ENCODE measurements at regions not wholly inside any gene's neighbourhood (a gene's known extent, or its start where the extent isn't known, plus 50 kb on each side); places are given as distances from the start of the nearest gene placed in this dataset.
A peak's percentile ranks its signal among the peaks of the same experiment; 100 is the strongest.
"Not testable (repeated sequence)": the region's sequence is repeated elsewhere in the genome, so short reads cannot be mapped to it uniquely, and the experiment has no call there.

- no peak for DNase-seq
Observed at GRCh38 chr6:2611092-2611491, 139.6 kb downstream of the MYLK4 start.

GRCh38 chr6:2608503-2608902, 142.2 kb downstream of the MYLK4 start:
- no peak for DNase-seq

DNA sequence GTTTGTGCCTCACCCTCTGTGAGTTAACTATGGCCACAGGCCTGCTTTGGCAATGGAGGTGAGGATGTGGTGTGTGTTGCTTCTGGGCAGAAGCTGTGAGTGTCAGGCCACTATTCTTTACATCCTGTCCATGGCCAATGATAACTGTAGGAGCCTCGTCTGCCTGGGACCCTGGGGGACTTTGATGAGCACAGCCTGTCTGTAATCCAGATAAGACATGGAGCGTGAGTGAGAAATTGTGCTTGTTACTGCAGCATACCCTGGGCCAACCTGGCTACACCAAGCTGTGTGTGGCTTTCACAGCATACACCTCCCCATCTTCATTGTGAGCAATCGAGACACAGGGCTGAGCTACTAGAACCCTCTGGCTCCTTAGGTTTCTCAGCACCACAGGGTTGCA, 150.4 kb downstream of the MYLK4 start:
- no peak for DNase-seq

DNA sequence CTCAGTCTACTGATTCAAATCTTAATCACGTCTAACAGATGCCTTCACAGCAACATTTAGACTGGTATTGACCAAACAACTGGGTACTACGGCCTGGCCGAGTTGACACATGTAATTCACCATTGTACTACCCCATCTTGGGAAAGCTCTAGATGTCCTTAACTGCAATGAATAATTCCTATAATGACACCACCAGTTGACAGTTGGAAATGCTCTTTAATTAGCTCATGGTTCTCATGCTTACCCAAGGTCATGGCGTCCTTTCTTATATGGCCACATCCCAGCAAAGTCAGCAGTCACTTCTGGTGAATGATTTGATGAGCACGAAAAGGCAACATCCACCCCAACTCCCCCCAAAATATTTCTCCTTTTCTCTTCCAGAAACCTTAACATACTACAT, 150.9 kb downstream of the MYLK4 start:
- DNase-seq = no peak

DNA sequence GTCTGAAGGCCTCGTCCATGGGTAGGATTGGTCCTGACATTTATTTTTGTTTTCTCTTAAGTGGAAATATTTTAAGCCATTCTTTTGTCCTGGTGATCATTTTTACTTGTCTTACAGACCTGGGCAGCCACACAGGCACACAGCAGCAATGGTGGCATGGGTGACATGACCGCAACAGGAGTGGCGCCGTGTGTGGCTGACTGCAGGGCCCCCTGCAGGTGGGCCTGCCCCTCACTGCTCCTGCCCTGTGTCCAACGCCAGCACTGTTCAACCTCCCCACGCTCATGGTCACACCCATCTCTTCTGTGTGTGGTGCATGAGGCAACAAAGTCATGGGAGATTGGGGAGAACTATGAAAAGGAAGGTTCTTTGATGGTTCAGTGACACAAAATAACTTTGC, 151.9 kb downstream of the MYLK4 start:
- no peak for DNase-seq

GRCh38 chr6:2597991-2598390, 152.7 kb downstream of the MYLK4 start:
- DNase-seq = no peak

GRCh38 chr6:2597457-2597856, 153.3 kb downstream of the MYLK4 start:
- not testable (repeated sequence) for DNase-seq

- no peak for DNase-seq
Observed at GRCh38 chr6:2596222-2596621, 154.5 kb downstream of the MYLK4 start.

- no peak for DNase-seq
Observed at GRCh38 chr6:2594868-2595267, 155.9 kb downstream of the MYLK4 start.

DNA sequence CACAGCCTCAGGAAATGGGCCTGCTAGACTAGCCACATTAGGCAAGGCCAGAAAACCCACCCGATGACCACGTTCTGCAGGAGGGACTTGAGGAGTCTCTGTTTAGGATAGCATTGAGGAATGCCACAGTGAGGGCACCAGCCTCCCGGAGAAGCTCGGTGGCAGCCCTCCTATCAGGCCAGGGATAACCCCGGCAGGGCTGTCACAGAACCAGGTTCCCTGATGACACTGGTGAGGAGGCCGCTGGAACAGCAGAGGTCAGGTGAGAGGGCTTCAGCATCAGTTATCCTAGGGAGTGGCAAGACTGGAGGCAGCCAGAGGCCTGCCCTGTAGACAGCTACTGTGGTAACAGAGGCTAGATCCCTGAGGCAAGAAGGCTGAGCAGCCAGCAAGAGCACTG, 157.6 kb downstream of the MYLK4 start:
- no peak for DNase-seq

DNA sequence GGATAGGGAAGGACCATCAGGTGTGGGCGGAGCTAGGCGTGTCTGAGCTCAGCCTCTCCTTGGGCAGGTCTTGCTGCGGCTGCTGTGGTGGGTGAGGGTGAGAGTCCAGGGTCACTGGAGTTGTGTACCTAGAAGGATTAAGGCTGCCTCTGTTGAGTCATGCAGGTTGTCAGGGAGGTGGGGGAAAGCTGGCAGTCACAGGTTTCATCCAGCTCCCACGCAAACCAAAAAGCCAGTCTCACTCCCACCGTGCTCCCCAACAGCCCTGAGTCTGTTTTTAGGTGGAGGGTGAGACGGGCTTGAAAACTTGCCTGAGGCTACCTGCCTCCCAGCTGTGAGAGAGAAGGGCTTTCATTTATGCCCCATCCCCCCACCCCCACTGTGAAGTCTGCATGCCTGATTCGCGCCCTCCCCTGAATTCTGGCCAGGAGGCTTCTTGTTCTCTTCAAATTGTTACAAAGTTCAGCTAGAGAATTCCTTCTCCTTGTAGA, 161.5 kb downstream of the MYLK4 start:
- DNase-seq = no peak

- DNase-seq = no peak
Observed at GRCh38 chr6:2583459-2583858, 167.3 kb downstream of the MYLK4 start.

DNA sequence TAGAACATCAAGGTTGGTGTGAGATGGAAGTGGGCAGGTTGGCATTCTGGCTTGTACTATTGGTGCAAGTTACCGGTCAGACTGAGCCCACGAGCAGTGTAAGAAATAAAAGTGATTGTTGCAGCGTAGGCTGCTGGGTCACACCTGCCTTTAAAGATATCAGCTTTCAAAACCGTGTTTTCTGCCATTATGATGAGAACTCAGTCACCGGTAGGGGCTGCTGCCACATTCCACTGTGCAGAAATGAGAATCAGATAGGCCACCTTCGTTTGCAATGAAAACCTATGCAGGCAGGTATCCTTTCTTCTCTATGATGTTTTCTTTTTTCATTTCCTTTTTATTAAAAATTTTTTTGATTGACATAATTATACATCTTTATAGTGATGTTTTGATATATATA, 168.5 kb downstream of the MYLK4 start:
- no peak for DNase-seq

GRCh38 chr6:2581611-2582010, 169.1 kb downstream of the MYLK4 start:
- no peak for DNase-seq

DNA sequence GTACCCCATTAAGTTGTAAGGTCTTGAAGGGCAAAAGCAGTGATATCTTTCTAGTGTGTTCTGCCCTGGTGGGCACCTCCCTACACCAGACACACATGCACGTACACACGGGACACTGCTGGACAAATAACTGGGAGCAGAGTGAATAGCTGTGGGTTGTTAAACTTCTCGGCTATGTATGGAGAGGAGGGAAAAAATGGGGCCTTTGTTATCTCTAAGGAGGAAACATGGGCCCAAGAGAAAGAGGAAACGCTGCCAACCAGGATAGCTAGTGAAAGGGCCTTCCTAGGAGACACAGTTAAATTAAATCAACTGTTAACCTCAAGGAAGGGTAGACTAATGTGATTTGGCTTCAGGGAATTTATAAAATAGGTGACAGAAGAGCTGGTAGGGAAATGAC, 169.7 kb downstream of the MYLK4 start:
- no peak for DNase-seq

DNA sequence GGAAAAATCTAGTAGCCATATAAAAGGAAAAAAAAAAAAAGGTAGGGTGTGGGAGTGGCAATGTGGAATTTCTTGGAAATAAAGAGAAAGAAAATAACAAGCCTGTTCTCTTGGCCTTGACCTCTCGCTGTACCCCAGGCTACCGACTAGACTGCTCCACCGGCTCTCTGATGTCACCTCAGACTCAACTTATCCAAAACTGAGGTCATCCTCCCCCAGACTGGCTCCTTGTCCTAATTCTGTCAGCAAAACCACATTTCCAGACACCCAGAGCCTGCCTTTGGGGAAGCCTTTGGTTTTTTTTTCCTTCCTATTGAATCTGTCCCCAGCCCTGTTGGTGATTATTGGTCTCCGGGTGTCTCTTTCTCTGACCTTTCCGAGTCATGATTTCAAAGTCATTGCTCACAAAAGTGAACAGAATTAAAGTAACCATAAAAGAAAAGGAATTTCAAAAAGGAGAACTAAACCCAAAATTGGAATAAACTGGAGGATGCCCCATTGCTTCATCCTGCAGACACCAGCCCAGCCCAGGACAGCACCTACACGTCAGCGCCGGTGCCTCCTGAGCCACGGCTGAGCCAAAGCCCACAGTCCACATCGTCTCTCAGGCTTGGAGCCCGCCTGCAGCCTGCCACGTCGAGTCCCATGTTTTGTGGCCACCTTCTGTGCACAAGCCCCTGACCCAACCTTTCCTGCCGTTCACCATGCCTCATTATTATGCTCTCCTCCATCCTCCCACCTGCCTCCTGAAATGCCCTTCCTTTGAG, 170.7 kb downstream of the MYLK4 start:
- DNase-seq = no peak

DNA sequence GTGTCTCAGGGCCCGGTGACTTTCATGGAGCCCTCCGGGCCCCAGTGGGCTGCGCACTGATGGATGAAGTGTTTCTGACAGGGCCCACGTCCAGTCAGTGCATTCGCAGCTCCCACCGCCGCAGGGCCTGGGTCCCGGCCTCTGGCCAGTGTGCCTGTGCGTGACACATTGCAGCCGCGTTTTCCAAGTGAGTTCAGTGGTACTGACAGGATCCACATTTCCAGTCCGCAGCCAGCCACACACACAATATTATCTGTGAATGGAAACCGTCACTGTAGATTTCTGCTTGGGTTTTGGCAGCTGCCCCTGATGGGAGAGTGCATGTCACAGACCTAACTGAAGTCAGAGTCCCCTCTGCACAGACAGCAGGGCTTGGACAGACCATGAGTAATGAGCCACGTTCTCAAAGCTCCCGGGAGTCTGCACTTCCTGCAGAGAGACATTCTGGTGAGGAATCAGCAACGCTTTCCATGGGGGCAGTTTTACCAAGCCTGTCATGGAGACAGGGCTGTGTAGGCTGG, 171.4 kb downstream of the MYLK4 start:
- no peak for DNase-seq

DNA sequence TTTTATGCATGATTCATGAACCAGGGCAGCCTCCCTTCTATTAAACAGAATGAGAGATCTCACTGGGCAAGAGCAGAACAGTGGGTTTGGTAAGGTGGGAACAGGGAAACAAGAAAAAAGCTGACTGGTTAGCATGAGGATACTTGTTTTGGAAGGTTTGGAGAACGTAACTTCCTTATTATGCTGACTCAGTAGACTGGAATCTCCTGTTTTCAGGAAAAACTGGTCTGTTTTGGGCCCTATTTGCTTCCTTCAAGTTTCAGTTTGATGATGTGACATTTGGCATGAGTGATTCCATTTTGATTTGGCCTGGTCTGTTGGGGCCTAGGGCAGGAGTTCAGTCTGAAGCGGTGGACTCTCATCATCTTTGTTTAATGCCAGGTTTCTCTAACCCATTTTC, 172.0 kb downstream of the MYLK4 start:
- no peak for DNase-seq

DNA sequence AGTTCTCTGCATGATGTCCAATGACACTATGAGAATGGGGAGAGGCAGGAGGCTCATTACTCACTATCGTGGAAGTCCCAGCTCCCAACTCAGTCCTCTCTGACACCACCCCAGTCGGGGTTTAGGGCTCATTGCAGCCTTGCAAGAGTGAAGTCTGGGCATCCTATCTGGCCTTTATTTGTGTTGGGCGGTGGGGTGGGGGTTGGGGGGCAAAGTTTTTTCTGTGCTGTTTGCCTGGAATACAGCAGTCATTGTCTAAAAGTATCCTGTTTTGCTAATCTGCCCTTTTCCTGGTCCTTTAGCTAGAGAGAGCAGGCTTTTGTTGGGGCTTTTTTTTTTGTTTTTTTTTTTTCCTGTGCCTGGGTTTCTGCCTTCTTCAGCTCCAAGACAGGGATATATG, 174.2 kb downstream of the MYLK4 start:
- DNase-seq = no peak

DNA sequence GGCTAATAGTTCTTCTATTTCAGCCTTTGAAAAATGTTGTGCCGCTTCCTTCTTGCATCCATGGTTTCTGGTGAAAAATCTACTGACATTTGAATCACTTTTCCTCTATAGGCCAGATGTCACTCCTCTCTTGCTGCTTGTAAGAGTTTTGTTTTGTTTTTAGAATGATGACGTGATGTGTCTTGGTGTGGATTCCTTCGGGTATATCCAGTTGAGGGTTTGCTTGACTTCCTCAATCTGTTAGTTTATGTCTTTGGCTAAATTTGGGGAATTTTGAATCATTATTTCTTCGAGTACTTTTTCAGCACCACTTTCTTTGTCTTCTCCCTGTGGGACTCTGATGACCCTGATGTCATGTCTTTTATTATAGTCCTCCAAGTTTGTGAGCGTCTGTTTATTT, 175.5 kb downstream of the MYLK4 start:
- no peak for DNase-seq

DNA sequence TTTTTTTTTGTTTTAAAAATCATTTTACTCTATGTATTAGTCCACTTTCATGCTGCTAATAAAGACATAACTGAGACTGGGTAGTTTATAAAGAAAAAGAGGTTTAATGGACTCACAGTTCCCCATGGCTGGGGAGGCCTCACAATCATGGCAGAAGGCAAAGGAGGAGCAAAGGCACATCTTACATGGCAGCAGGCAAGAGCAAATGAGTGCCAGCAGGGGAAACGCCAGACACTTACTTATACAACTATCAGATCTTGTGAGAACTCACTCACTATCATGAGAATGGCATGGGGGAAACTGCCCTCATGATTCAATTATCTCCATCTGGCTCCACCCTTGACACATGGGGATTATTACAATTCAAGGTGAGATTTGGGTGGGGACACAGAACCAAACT, 181.3 kb downstream of the MYLK4 start:
- DNase-seq = not testable (repeated sequence)

GRCh38 chr6:2566048-2566447, 184.7 kb downstream of the MYLK4 start:
- DNase-seq = no peak

GRCh38 chr6:2565499-2565898, 185.2 kb downstream of the MYLK4 start:
- no peak for DNase-seq

GRCh38 chr6:2563635-2564034, 187.1 kb downstream of the MYLK4 start:
- peak in 1 of 2 experiments; percentile 33 for DNase-seq

Measured in activated T-cell treated with anti-CD3 and anti-CD28 coated beads, Interleukin-2, amount 50 U/mL, for 48 hours (primary cell).